ENCODE measurements at regions not wholly inside any gene's neighbourhood (a gene's known extent, or its start where the extent isn't known, plus 50 kb on each side); places are given as distances from the start of the nearest gene placed in this dataset.

- Histone ChIP-seq H3K4me1 (ENCODE audit: control insufficient read depth in 1 of 2, insufficient read depth in 2 of 2, low read length in 2 of 2) (no peaks in the 10 kb centered on the region), H3K4me3 (ENCODE audit: low read length in 2 of 2) (no peak overlapping the region), H3K9me3 (ENCODE audit: control insufficient read depth, low read length) (peaks cover 2% of the 10 kb centered on the region), H3K36me3 (ENCODE audit: control insufficient read depth in 1 of 2, insufficient read depth in 2 of 2, low read length in 1 of 2) (no peaks in the 10 kb centered on the region), H3K27ac (ENCODE audit: low read depth in 1 of 2, low read length in 2 of 2) (no peak overlapping the region), H3K27me3 (ENCODE audit: control insufficient read depth in 1 of 2, insufficient read depth in 2 of 2, low read length in 1 of 2) (peaks cover 0 to 2% of the 10 kb centered on the region in 2 donors)
- intact Hi-C loops (cut with DNase I), result no loop called here
- 78 to 79% methylated on average over 16 of the region's 16 CpGs for WGBS, 2 donors
- no peak for DNase-seq
- no peak for ATAC-seq (ENCODE audit: low FRiP score)
These were observed 62.9 kb upstream of the SIMC1 start for GRCh38 chr5:176175101-176175852.

- DNase-seq (no peak), ATAC-seq (ENCODE audit: low FRiP score) (no peak)
- H3K27ac ChIP-seq (ENCODE audit: low read depth in 1 of 2, low read length in 2 of 2), result no peak overlapping the region
- H3K4me3 ChIP-seq (ENCODE audit: low read length in 2 of 2), result no peak overlapping the region
- H3K4me1 ChIP-seq (ENCODE audit: control insufficient read depth in 1 of 2, insufficient read depth in 2 of 2, low read length in 2 of 2), result no peaks in the 10 kb centered on the region
- H3K9me3 ChIP-seq (ENCODE audit: control insufficient read depth, low read length), result peaks cover 2% of the 10 kb centered on the region
- no peaks in the 10 kb centered on the region for H3K36me3 ChIP-seq (ENCODE audit: control insufficient read depth in 1 of 2, insufficient read depth in 2 of 2, low read length in 1 of 2)
- WGBS, 2 donors, result 49 to 57% methylated on average over 6 of the region's 6 CpGs
- H3K27me3 ChIP-seq (ENCODE audit: control insufficient read depth in 1 of 2, insufficient read depth in 2 of 2, low read length in 1 of 2), result peaks cover 0 to 2% of the 10 kb centered on the region in 2 donors
- intact Hi-C loops (cut with DNase I), result no loop called here
These were observed 62.0 kb upstream of the SIMC1 start for GRCh38 chr5:176176231-176176630.

- intact Hi-C loops (cut with DNase I), result no loop called here
- Histone ChIP-seq H3K9me3 (ENCODE audit: control insufficient read depth, low read length) (peaks cover 2% of the 10 kb centered on the region), H3K27ac (ENCODE audit: low read depth in 1 of 2, low read length in 2 of 2) (no peak overlapping the region), H3K4me3 (ENCODE audit: low read length in 2 of 2) (no peak overlapping the region), H3K4me1 (ENCODE audit: control insufficient read depth in 1 of 2, insufficient read depth in 2 of 2, low read length in 2 of 2) (no peaks in the 10 kb centered on the region), H3K36me3 (ENCODE audit: control insufficient read depth in 1 of 2, insufficient read depth in 2 of 2, low read length in 1 of 2) (no peaks in the 10 kb centered on the region), H3K27me3 (ENCODE audit: control insufficient read depth in 1 of 2, insufficient read depth in 2 of 2, low read length in 1 of 2) (peaks cover 0 to 2% of the 10 kb centered on the region in 2 donors)
- ATAC-seq (ENCODE audit: low FRiP score) (no peak), DNase-seq (no peak)
- 96 to 97% methylated on average over 3 of the region's 3 CpGs for WGBS, 2 donors
These were observed 59.4 kb upstream of the SIMC1 start for GRCh38 chr5:176178789-176179188.

- Histone ChIP-seq H3K27me3 (ENCODE audit: control insufficient read depth in 1 of 2, insufficient read depth in 2 of 2, low read length in 1 of 2) (peaks cover 0 to 2% of the 10 kb centered on the region in 2 donors), H3K9me3 (ENCODE audit: control insufficient read depth, low read length) (peaks cover 2% of the 10 kb centered on the region), H3K4me3 (ENCODE audit: low read length in 2 of 2) (no peak overlapping the region), H3K4me1 (ENCODE audit: control insufficient read depth in 1 of 2, insufficient read depth in 2 of 2, low read length in 2 of 2) (no peaks in the 10 kb centered on the region), H3K36me3 (ENCODE audit: control insufficient read depth in 1 of 2, insufficient read depth in 2 of 2, low read length in 1 of 2) (no peaks in the 10 kb centered on the region), H3K27ac (ENCODE audit: low read depth in 1 of 2, low read length in 2 of 2) (no peak overlapping the region)
- intact Hi-C loops (cut with DNase I), result no loop called here
- 34 to 38% methylated on average over 3 of the region's 3 CpGs for WGBS, 2 donors
- ATAC-seq (ENCODE audit: low FRiP score) (no peak), DNase-seq (no peak)
These were observed 57.9 kb upstream of the SIMC1 start for GRCh38 chr5:176180339-176180738.

- no peaks in the 10 kb centered on the region for H3K36me3 ChIP-seq (ENCODE audit: control insufficient read depth in 1 of 2, insufficient read depth in 2 of 2, low read length in 1 of 2)
- peaks cover 2% of the 10 kb centered on the region for H3K9me3 ChIP-seq (ENCODE audit: control insufficient read depth, low read length)
- intact Hi-C loops (cut with DNase I), result no loop called here
- no peak overlapping the region for H3K4me3 ChIP-seq (ENCODE audit: low read length in 2 of 2)
- H3K4me1 ChIP-seq (ENCODE audit: control insufficient read depth in 1 of 2, insufficient read depth in 2 of 2, low read length in 2 of 2), result no peaks in the 10 kb centered on the region
- ATAC-seq (ENCODE audit: low FRiP score) (no peak), DNase-seq (no peak)
- H3K27ac ChIP-seq (ENCODE audit: low read depth in 1 of 2, low read length in 2 of 2), result no peak overlapping the region
- 37 to 40% methylated on average over 3 of the region's 3 CpGs for WGBS, 2 donors
- peaks cover 0 to 2% of the 10 kb centered on the region in 2 donors for H3K27me3 ChIP-seq (ENCODE audit: control insufficient read depth in 1 of 2, insufficient read depth in 2 of 2, low read length in 1 of 2)
These were observed 57.4 kb upstream of the SIMC1 start for GRCh38 chr5:176180781-176181180.

GRCh38 chr5:176181271-176181855, 56.9 kb upstream of the SIMC1 start:
- Histone ChIP-seq H3K4me3 (ENCODE audit: low read length in 2 of 2) (no peak overlapping the region), H3K27me3 (ENCODE audit: control insufficient read depth in 1 of 2, insufficient read depth in 2 of 2, low read length in 1 of 2) (peaks cover 0 to 2% of the 10 kb centered on the region in 2 donors), H3K27ac (ENCODE audit: low read depth in 1 of 2, low read length in 2 of 2) (no peak overlapping the region), H3K36me3 (ENCODE audit: control insufficient read depth in 1 of 2, insufficient read depth in 2 of 2, low read length in 1 of 2) (no peaks in the 10 kb centered on the region), H3K9me3 (ENCODE audit: control insufficient read depth, low read length) (peaks cover 2% of the 10 kb centered on the region), H3K4me1 (ENCODE audit: control insufficient read depth in 1 of 2, insufficient read depth in 2 of 2, low read length in 2 of 2) (no peaks in the 10 kb centered on the region)
- DNase-seq (no peak), ATAC-seq (ENCODE audit: low FRiP score) (no peak)
- intact Hi-C loops (cut with DNase I), result no loop called here
- WGBS, 2 donors, result 59 to 64% methylated on average over 7 of the region's 7 CpGs

- no peak for DNase-seq
- 74 to 78% methylated on average over 16 of the region's 16 CpGs for WGBS, 2 donors
- ATAC-seq (ENCODE audit: low FRiP score), result no peak
- Histone ChIP-seq H3K36me3 (ENCODE audit: control insufficient read depth in 1 of 2, insufficient read depth in 2 of 2, low read length in 1 of 2) (no peaks in the 10 kb centered on the region), H3K4me3 (ENCODE audit: low read length in 2 of 2) (no peak overlapping the region), H3K4me1 (ENCODE audit: control insufficient read depth in 1 of 2, insufficient read depth in 2 of 2, low read length in 2 of 2) (no peaks in the 10 kb centered on the region), H3K27me3 (ENCODE audit: control insufficient read depth in 1 of 2, insufficient read depth in 2 of 2, low read length in 1 of 2) (no peaks in the 10 kb centered on the region), H3K9me3 (ENCODE audit: control insufficient read depth, low read length) (no peaks in the 10 kb centered on the region), H3K27ac (ENCODE audit: low read depth in 1 of 2, low read length in 2 of 2) (no peak overlapping the region)
- intact Hi-C loops (cut with DNase I), result no loop called here
These were observed 54.7 kb upstream of the SIMC1 start for GRCh38 chr5:176183321-176184074.

GRCh38 chr5:176184608-176185132, 53.6 kb upstream of the SIMC1 start:
- Histone ChIP-seq H3K27ac (ENCODE audit: low read depth in 1 of 2, low read length in 2 of 2) (no peak overlapping the region), H3K4me1 (ENCODE audit: control insufficient read depth in 1 of 2, insufficient read depth in 2 of 2, low read length in 2 of 2) (no peaks in the 10 kb centered on the region), H3K4me3 (ENCODE audit: low read length in 2 of 2) (no peak overlapping the region), H3K9me3 (ENCODE audit: control insufficient read depth, low read length) (no peaks in the 10 kb centered on the region), H3K27me3 (ENCODE audit: control insufficient read depth in 1 of 2, insufficient read depth in 2 of 2, low read length in 1 of 2) (no peaks in the 10 kb centered on the region), H3K36me3 (ENCODE audit: control insufficient read depth in 1 of 2, insufficient read depth in 2 of 2, low read length in 1 of 2) (no peaks in the 10 kb centered on the region)
- ATAC-seq (ENCODE audit: low FRiP score) (no peak), DNase-seq (no peak)
- intact Hi-C loops (cut with DNase I), result no loop called here
- WGBS, 2 donors, result 42 to 59% methylated on average over 6 of the region's 6 CpGs
